ENCODE measurements at regions not wholly inside any gene's neighbourhood (a gene's known extent, or its start where the extent isn't known, plus 50 kb on each side); places are given as distances from the start of the nearest gene placed in this dataset.

GRCh38 chr6:122220254-122220653 lies 179.2 kb upstream of the HSF2 start:
- Histone ChIP-seq H3K27me3 (ENCODE audit: low read depth) (no peaks in the 10 kb centered on the region), H3K27ac (no peak overlapping the region), H3K4me3 (no peak overlapping the region), H3K9me3 (no peaks in the 10 kb centered on the region), H3K36me3 (no peaks in the 10 kb centered on the region), H3K4me1 (no peaks in the 10 kb centered on the region)
- no peak for DNase-seq
- intact Hi-C loops (cut with DNase I), result no loop called here
- no peak for ATAC-seq
- no peak for TF ChIP-seq CTCF (IDR thresholded peaks at IDR 0.05)

GRCh38 chr6:122222761-122223160 lies 176.7 kb upstream of the HSF2 start:
- no peak for TF ChIP-seq CTCF (IDR thresholded peaks at IDR 0.05)
- H3K9me3 ChIP-seq, result no peaks in the 10 kb centered on the region
- no peak overlapping the region for H3K4me3 ChIP-seq
- H3K27me3 ChIP-seq (ENCODE audit: low read depth), result no peaks in the 10 kb centered on the region
- no peak for ATAC-seq
- intact Hi-C loops (cut with DNase I), result no loop called here
- no peak overlapping the region for H3K27ac ChIP-seq
- no peaks in the 10 kb centered on the region for H3K36me3 ChIP-seq
- no peaks in the 10 kb centered on the region for H3K4me1 ChIP-seq
- no peak for DNase-seq

- intact Hi-C loops (cut with DNase I), result no loop called here
Observed at GRCh38 chr6:122223251-122223650, 176.2 kb upstream of the HSF2 start.

GRCh38 chr6:122238861-122239260 lies 160.6 kb upstream of the HSF2 start:
- Histone ChIP-seq H3K36me3 (no peaks in the 10 kb centered on the region), H3K4me1 (no peaks in the 10 kb centered on the region), H3K27ac (no peak overlapping the region), H3K4me3 (no peak overlapping the region), H3K27me3 (ENCODE audit: low read depth) (no peaks in the 10 kb centered on the region), H3K9me3 (peaks cover 6% of the 10 kb centered on the region)
- intact Hi-C loops (cut with DNase I), result no loop called here
- DNase-seq (no peak), ATAC-seq (no peak)
- no peak for TF ChIP-seq CTCF (IDR thresholded peaks at IDR 0.05)

More at GRCh38 chr6:122223251-122223650, 176.2 kb upstream of the HSF2 start:
- Histone ChIP-seq H3K4me1 (no peaks in the 10 kb centered on the region), H3K27ac (no peak overlapping the region), H3K27me3 (ENCODE audit: low read depth) (no peaks in the 10 kb centered on the region), H3K36me3 (no peaks in the 10 kb centered on the region), H3K4me3 (no peak overlapping the region), H3K9me3 (no peaks in the 10 kb centered on the region)
- DNase-seq (no peak), ATAC-seq (no peak)
- TF ChIP-seq CTCF (IDR thresholded peaks at IDR 0.05), result no peak

- no peaks in the 10 kb centered on the region for H3K36me3 ChIP-seq
- H3K4me1 ChIP-seq, result no peaks in the 10 kb centered on the region
- no peak overlapping the region for H3K27ac ChIP-seq
- ATAC-seq (no peak), DNase-seq (no peak)
- H3K4me3 ChIP-seq, result no peak overlapping the region
- intact Hi-C loops (cut with DNase I), result no loop called here
- no peaks in the 10 kb centered on the region for H3K27me3 ChIP-seq (ENCODE audit: low read depth)
- peaks cover 8% of the 10 kb centered on the region for H3K9me3 ChIP-seq
- no peak for TF ChIP-seq CTCF (IDR thresholded peaks at IDR 0.05)
Observed at GRCh38 chr6:122246906-122247658, 152.4 kb upstream of the HSF2 start.

All from lower lobe of right lung (tissue), 2 donors.